ENCODE measurements at regions not wholly inside any gene's neighbourhood (a gene's known extent, or its start where the extent isn't known, plus 50 kb on each side); places are given as distances from the start of the nearest gene placed in this dataset.
"Not testable (repeated sequence)": the region's sequence is repeated elsewhere in the genome, so short reads cannot be mapped to it uniquely, and the experiment has no call there.

DNA sequence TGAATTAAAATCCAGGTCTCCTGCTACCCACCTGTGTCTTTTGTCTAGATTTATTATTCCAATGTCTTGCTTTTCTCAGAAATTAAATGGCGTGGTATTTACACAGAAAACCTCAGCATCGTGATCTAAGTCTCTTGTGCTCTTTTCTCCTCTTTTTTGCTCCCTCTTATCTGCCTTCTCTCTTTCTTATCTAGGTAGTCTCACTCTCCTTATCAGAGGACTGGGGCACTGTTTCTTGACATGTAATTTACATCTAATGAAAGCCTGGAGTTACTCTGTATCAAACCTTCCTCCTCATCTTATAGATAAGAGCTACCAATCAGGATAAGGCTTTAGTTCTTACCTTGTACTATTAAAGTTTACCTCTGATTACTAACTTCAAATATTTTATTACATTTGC, 933.8 kb downstream of the TLE1 start (continued):
- TF ChIP-seq, protein P1, sequence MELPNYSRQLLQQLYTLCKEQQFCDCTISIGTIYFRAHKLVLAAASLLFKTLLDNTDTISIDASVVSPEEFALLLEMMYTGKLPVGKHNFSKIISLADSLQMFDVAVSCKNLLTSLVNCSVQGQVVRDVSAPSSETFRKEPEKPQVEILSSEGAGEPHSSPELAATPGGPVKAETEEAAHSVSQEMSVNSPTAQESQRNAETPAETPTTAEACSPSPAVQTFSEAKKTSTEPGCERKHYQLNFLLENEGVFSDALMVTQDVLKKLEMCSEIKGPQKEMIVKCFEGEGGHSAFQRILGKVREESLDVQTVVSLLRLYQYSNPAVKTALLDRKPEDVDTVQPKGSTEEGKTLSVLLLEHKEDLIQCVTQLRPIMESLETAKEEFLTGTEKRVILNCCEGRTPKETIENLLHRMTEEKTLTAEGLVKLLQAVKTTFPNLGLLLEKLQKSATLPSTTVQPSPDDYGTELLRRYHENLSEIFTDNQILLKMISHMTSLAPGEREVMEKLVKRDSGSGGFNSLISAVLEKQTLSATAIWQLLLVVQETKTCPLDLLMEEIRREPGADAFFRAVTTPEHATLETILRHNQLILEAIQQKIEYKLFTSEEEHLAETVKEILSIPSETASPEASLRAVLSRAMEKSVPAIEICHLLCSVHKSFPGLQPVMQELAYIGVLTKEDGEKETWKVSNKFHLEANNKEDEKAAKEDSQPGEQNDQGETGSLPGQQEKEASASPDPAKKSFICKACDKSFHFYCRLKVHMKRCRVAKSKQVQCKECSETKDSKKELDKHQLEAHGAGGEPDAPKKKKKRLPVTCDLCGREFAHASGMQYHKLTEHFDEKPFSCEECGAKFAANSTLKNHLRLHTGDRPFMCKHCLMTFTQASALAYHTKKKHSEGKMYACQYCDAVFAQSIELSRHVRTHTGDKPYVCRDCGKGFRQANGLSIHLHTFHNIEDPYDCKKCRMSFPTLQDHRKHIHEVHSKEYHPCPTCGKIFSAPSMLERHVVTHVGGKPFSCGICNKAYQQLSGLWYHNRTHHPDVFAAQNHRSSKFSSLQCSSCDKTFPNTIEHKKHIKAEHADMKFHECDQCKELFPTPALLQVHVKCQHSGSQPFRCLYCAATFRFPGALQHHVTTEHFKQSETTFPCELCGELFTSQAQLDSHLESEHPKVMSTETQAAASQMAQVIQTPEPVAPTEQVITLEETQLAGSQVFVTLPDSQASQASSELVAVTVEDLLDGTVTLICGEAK (IDR thresholded peaks at IDR 0.05): no peak
- TF ChIP-seq, protein P1 (CRISPR knock-in tag; IDR thresholded peaks at IDR 0.05): no peak
- no peak for TF ChIP-seq POU5F1 (IDR thresholded peaks at IDR 0.05; ENCODE audit: borderline replicate concordance, low read depth, low read length, partially characterized antibody)
- no peak for TF ChIP-seq POLR2G (IDR thresholded peaks at IDR 0.05; ENCODE audit: low read depth, low read length)
- TF ChIP-seq ZNF780A (CRISPR knock-in tag; IDR thresholded peaks at IDR 0.05): no peak

GRCh38 chr9:80747056-80747455, 942.3 kb downstream of the TLE1 start:
- H3K27me3 ChIP-seq (ENCODE audit: control insufficient read depth in 2 of 2, insufficient read depth in 2 of 2, low read length in 2 of 2); POLR2A ChIA-PET; H3K4me1 ChIP-seq (replicated peaks in 1 of 2; ENCODE audit: control insufficient read depth in 2 of 2, insufficient read depth in 2 of 2, low read length in 2 of 2); CTCF ChIA-PET (ENCODE audit: low intra/inter-chr PET ratio); ATAC-seq; H3K4me2 ChIP-seq (ENCODE audit: insufficient read depth, low read length); H3K79me2 ChIP-seq (ENCODE audit: control insufficient read depth, insufficient read depth, low read length); H3K36me3 ChIP-seq (ENCODE audit: control insufficient read depth, insufficient read depth, low read length); H2AFZ ChIP-seq (ENCODE audit: low read depth, low read length); in situ Hi-C loops (cut with MboI); H3K4me3 ChIP-seq; DNase-seq (ENCODE audit: extremely low read depth in 1 of 4, low spot score in 3 of 4); H4K20me1 ChIP-seq (replicated peaks; ENCODE audit: control insufficient read depth, insufficient read depth, low read length); BruUV-seq (replicated peaks); H3K9me3 ChIP-seq (replicated peaks; ENCODE audit: control insufficient read depth, insufficient read depth, low read depth, low read length); H3K9ac ChIP-seq (ENCODE audit: insufficient read depth in 1 of 2, low read depth in 2 of 2, low read length in 2 of 2); intact Hi-C loops (cut with micrococcal nuclease); FAIRE-seq; H3K27ac ChIP-seq (ENCODE audit: extremely low read depth, low read depth, low read length); H3K9me1 ChIP-seq (ENCODE audit: control insufficient read depth, insufficient read depth, low read length): not testable (repeated sequence)
- 0% methylated on average over 4 of the region's 17 CpGs for WGBS (ENCODE audit: insufficient coverage, low coverage, missing lambda C conversion rate)
